OCI-LY7 (cell line): ENCODE measurements at regions not wholly inside any gene's neighbourhood (a gene's known extent, or its start where the extent isn't known, plus 50 kb on each side); places are given as distances from the start of the nearest gene placed in this dataset.
"Not testable (repeated sequence)": the region's sequence is repeated elsewhere in the genome, so short reads cannot be mapped to it uniquely, and the experiment has no call there.

Source experiments
- BruUV-seq: library from RNA; stranded (reverse); fragments of 400-500 nt; replicated peaks from 2 replicates; lab custom pipeline; 2021; lab: Mats Ljungman, UMichigan
- CTCF ChIA-PET: fragments of 300-600 bp; sonication (Branson Sonifier 250); formaldehyde crosslinking; loops from one replicate; lab custom pipeline; 2022; ENCODE audit warnings: antibody characterized with exemption; ENCODE audit not compliant: unreplicated experiment; lab: Charles Lee
- POLR2A ChIA-PET: fragments of 300-600 bp; sonication (Branson Sonifier 250); formaldehyde crosslinking; loops from one replicate; lab custom pipeline; 2022; ENCODE audit warnings: antibody characterized with exemption; lab: Charles Lee
- DNase-seq: peaks from one replicate; pipeline ENCODE4 v3.0.0-alpha.2; 2015; ENCODE audit warnings: low spot score
- H2AFZ ChIP-seq: fragments of 200-600 bp; sonication (generic), shearing (Covaris generic); 2 replicates; pipeline ENCODE4 v1.6.1; 2014; ENCODE audit warnings: mild to moderate bottlenecking, antibody characterized with exemption, low read length, moderate library complexity
- H3K27ac ChIP-seq: fragments of 200-600 bp; sonication (generic); 2 replicates; pipeline ENCODE4 v1.5.1; 2014; ENCODE audit warnings: mixed run types, low read depth, mild to moderate bottlenecking, moderate library complexity, low read length, inconsistent platforms; ENCODE audit not compliant: poor library complexity, severe bottlenecking
- H3K36me3 ChIP-seq: fragments of 200-600 bp; sonication (generic); 2 replicates; pipeline ENCODE4 v1.6.1; 2014; ENCODE audit warnings: mild to moderate bottlenecking, antibody characterized with exemption, low read length, moderate library complexity, mixed read lengths; ENCODE audit not compliant: insufficient read depth
- H3K4me1 ChIP-seq: fragments of 200-600 bp; sonication (generic); 2 replicates; pipeline ENCODE4 v1.5.1; 2014; ENCODE audit warnings: mild to moderate bottlenecking, low read length; ENCODE audit not compliant: insufficient read depth, poor library complexity, severe bottlenecking
- H3K4me2 ChIP-seq: fragments of 200-600 bp; sonication (generic); 2 replicates; pipeline ENCODE4 v1.6.1; 2014; ENCODE audit warnings: mild to moderate bottlenecking, low read length
- H3K4me3 ChIP-seq: fragments of 200-600 bp; sonication (generic); 2 replicates; pipeline ENCODE4 v1.5.1; 2014; ENCODE audit warnings: mild to moderate bottlenecking, low read depth, low read length; ENCODE audit not compliant: poor library complexity, severe bottlenecking
- H3K79me2 ChIP-seq: fragments of 200-600 bp; sonication (generic); 2 replicates; pipeline ENCODE4 v1.6.1; 2016; ENCODE audit warnings: low read depth, mild to moderate bottlenecking, low read length, moderate library complexity, mixed read lengths; ENCODE audit not compliant: insufficient read depth
- H3K9me2 ChIP-seq: fragments of 200-600 bp; sonication (generic); 2 replicates; pipeline ENCODE4 v1.6.1; 2016; ENCODE audit warnings: mild to moderate bottlenecking, low read length, mixed read lengths; ENCODE audit not compliant: insufficient read depth
- H3K9me3 ChIP-seq: fragments of 200-600 bp; sonication (generic); 2 replicates; pipeline ENCODE4 v1.6.1; 2014; ENCODE audit warnings: mild to moderate bottlenecking, mixed run types, low read length, mixed read lengths
- H4K20me1 ChIP-seq: fragments of 200-600 bp; sonication (generic); 2 replicates; pipeline ENCODE4 v1.6.1; 2014; ENCODE audit warnings: mild to moderate bottlenecking, antibody characterized with exemption, low read length, moderate library complexity, mixed read lengths; ENCODE audit not compliant: insufficient read depth
- CTCF ChIP-seq: fragments of 200-600 bp; sonication (generic); conservative IDR thresholded peaks from 2 replicates; pipeline ENCODE4 v1.5.1; 2014; ENCODE audit warnings: mild to moderate bottlenecking, antibody characterized with exemption, low read length, moderate library complexity, mixed read lengths
- EZH2phosphoT487 ChIP-seq: fragments of 200-600 bp; sonication (generic); IDR thresholded peaks from 2 replicates; pipeline ENCODE4 v1.6.1; 2018; ENCODE audit warnings: low read depth, borderline replicate concordance, mild to moderate bottlenecking, mixed run types, antibody characterized with exemption, low read length, moderate library complexity, mixed read lengths
- intact Hi-C: fragments of 100-400 bp; cut with micrococcal nuclease; formaldehyde crosslinking; loops from one replicate; pipeline ENCODE4 v1.10.0; 2022; ENCODE audit not compliant: unreplicated experiment

DNA sequence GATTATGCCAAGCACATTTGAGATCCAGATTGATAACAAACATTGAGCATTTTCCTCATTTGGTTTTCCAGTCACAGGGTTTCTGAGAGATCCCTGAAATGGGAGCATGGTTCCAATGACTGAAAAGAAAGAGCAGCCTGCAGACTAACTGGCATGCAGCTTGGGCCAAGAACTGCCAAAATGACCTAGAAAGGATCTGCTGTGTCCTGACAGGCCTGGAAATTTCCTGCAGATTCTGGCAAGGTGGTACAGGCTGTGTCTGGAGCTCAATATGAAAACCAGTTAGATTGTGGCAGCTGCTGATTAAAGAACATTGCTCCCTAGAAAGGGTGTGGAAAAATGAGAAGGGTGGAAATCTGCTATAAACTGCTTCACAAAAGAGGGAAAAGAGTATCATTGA lies 417.3 kb downstream of the IPO8 start:
- no peak overlapping the region for H3K27ac ChIP-seq
- no peaks in the 10 kb centered on the region for H3K9me3 ChIP-seq
- ChIA-PET POLR2A (no interaction called here), CTCF (no interaction called here)
- no peak overlapping the region for H2AFZ ChIP-seq
- no TSS peak for BruUV-seq
- H3K4me2 ChIP-seq = no peak overlapping the region
- H3K36me3 ChIP-seq = no peaks in the 10 kb centered on the region
- H3K4me3 ChIP-seq = no peak overlapping the region
- TF ChIP-seq EZH2phosphoT487 = no peak
- TF ChIP-seq CTCF = no peak
- H4K20me1 ChIP-seq = no peaks in the 10 kb centered on the region
- no peaks in the 10 kb centered on the region for H3K79me2 ChIP-seq
- intact Hi-C loops = no loop called here
- DNase-seq = no peak
- no peaks in the 10 kb centered on the region for H3K9me2 ChIP-seq
- H3K4me1 ChIP-seq = no peaks in the 10 kb centered on the region

GRCh38 chr12:30272515-30272914 lies 423.2 kb downstream of the IPO8 start:
- DNase-seq, H3K4me2 ChIP-seq, H3K9me2 ChIP-seq, POLR2A ChIA-PET, H3K9me3 ChIP-seq, intact Hi-C loops, H3K4me3 ChIP-seq, H3K79me2 ChIP-seq, BruUV-seq, H3K4me1 ChIP-seq, CTCF ChIA-PET, H3K27ac ChIP-seq, H2AFZ ChIP-seq, H3K36me3 ChIP-seq, H4K20me1 ChIP-seq: not testable (repeated sequence)

- ChIA-PET POLR2A (no interaction called here), CTCF (no interaction called here)
- intact Hi-C loops = no loop called here
- Histone ChIP-seq H3K9me2 (no peaks in the 10 kb centered on the region), H4K20me1 (no peaks in the 10 kb centered on the region), H3K4me1 (no peaks in the 10 kb centered on the region), H3K27ac (no peak overlapping the region), H3K4me2 (no peak overlapping the region), H2AFZ (no peak overlapping the region), H3K36me3 (no peaks in the 10 kb centered on the region), H3K79me2 (no peaks in the 10 kb centered on the region), H3K4me3 (no peak overlapping the region), H3K9me3 (no peaks in the 10 kb centered on the region)
- no TSS peak for BruUV-seq
- TF ChIP-seq CTCF = no peak
- no peak for TF ChIP-seq EZH2phosphoT487
- DNase-seq = no peak
These were observed 426.2 kb downstream of the IPO8 start for GRCh38 chr12:30269496-30269895.
